ENCODE measurements at regions not wholly inside any gene's neighbourhood (a gene's known extent, or its start where the extent isn't known, plus 50 kb on each side); places are given as distances from the start of the nearest gene placed in this dataset.

GRCh38 chr6:149198265-149198664 lies 119.2 kb upstream of the TAB2 start:
- POLR2A ChIA-PET, result interaction anchor here (0.6 to 1.1 kb wide), 2 partner anchors 13 to 1599 kb away, joined by 3 read pairs; no protein-coding TSS in a partner anchor
- BruUV-seq (replicated peaks), result no TSS peak
- WGBS (ENCODE audit: insufficient coverage, low coverage, missing lambda C conversion rate), result 38% methylated on average over 3 of the region's 3 CpGs
- FAIRE-seq (no peak), DNase-seq (ENCODE audit: extremely low read depth in 1 of 4, low spot score in 3 of 4) (no peak), ATAC-seq (no peak)
- H3K4me1 ChIP-seq (replicated peaks in 1 of 2; ENCODE audit: control insufficient read depth in 2 of 2, insufficient read depth in 2 of 2, low read length in 2 of 2), result no peaks in the 10 kb centered on the region
- in situ Hi-C loops (cut with MboI) (no loop called here), intact Hi-C loops (cut with micrococcal nuclease) (loop anchor here (10.0 kb wide), 1 partner anchor 237 kb away; no protein-coding TSS in a partner anchor)
- no peak for TF ChIP-seq ZFX (CRISPR knock-in tag; IDR thresholded peaks at IDR 0.05)
- no peak for TF ChIP-seq HDAC8 (tag; IDR thresholded peaks at IDR 0.05)
- no peak for TF ChIP-seq NFIC (IDR thresholded peaks at IDR 0.05)
- TF ChIP-seq POLR2B (IDR thresholded peaks at IDR 0.05; ENCODE audit: low read depth, partially characterized antibody), result no peak
- no peak for TF ChIP-seq CREB1 (IDR thresholded peaks at IDR 0.05)
- no peak for TF ChIP-seq CREB1 (CRISPR knock-in tag; IDR thresholded peaks at IDR 0.05)
- TF ChIP-seq CTCF (IDR thresholded peaks at IDR 0.05 in 2 of 3, conservative IDR thresholded peaks at IDR 0.05 in 1 of 3; ENCODE audit: insufficient read depth in 2 of 3, low read depth in 1 of 3, low read length in 3 of 3), result no peak
- TF ChIP-seq ZNF436 (CRISPR knock-in tag; IDR thresholded peaks at IDR 0.05), result no peak
- TF ChIP-seq LARP7 (IDR thresholded peaks at IDR 0.05), result no peak
- TF ChIP-seq IRF1 (CRISPR knock-in tag; IDR thresholded peaks at IDR 0.05; ENCODE audit: borderline replicate concordance), result no peak
- no peak for TF ChIP-seq ARNT (IDR thresholded peaks at IDR 0.05)
- TF ChIP-seq THAP12 (CRISPR knock-in tag; IDR thresholded peaks at IDR 0.05), result no peak
- no peak overlapping the region for H2AFZ ChIP-seq (ENCODE audit: low read depth, low read length)
- H3K9me3 ChIP-seq (replicated peaks; ENCODE audit: control insufficient read depth, insufficient read depth, low read depth, low read length), result no peaks in the 10 kb centered on the region
- no peaks in the 10 kb centered on the region for H3K79me2 ChIP-seq (ENCODE audit: control insufficient read depth, insufficient read depth, low read length)
- no peaks in the 10 kb centered on the region for H3K36me3 ChIP-seq (ENCODE audit: control insufficient read depth, insufficient read depth, low read length)
- H4K20me1 ChIP-seq (replicated peaks; ENCODE audit: control insufficient read depth, insufficient read depth, low read length), result no peaks in the 10 kb centered on the region
- CTCF ChIA-PET (ENCODE audit: low intra/inter-chr PET ratio), result interaction anchor here (0.6 kb wide), 1 partner anchor 108 kb away, joined by 6 read pairs; no protein-coding TSS in a partner anchor
- H3K9me1 ChIP-seq (ENCODE audit: control insufficient read depth, insufficient read depth, low read length), result no peaks in the 10 kb centered on the region
- no peak overlapping the region for H3K4me3 ChIP-seq
- no peak overlapping the region for H3K9ac ChIP-seq (ENCODE audit: insufficient read depth in 1 of 2, low read depth in 2 of 2, low read length in 2 of 2)
- no peak overlapping the region for H3K27ac ChIP-seq (ENCODE audit: extremely low read depth, low read depth, low read length)
- H3K4me2 ChIP-seq (ENCODE audit: insufficient read depth, low read length), result no peak overlapping the region
- H3K27me3 ChIP-seq (ENCODE audit: control insufficient read depth in 2 of 2, insufficient read depth in 2 of 2, low read length in 2 of 2), result peaks cover 0 to 8% of the 10 kb centered on the region in 2 experiments; a peak in 2 of 5 replicates
